ENCODE measurements at regions not wholly inside any gene's neighbourhood (a gene's known extent, or its start where the extent isn't known, plus 50 kb on each side); places are given as distances from the start of the nearest gene placed in this dataset.

DNA sequence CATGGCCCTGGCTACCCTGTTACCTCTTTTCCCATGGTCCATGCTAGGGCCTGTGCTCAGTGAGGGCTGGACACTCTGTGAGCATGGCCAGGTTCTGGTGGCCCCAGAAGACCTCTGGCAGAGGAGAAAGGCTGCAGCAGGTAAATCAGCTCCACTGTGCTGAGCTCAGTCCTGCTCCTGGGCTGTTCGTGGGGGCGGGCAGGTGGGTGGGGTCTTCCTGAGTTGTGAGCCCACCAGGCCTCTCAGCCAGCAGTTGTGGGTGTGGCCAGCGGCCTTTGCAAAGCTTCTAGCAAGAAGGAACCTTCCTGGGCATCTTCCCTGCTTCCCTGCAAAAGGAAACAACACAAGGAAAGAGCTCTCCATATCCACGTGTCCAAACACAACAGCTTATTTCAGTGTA is 85.3 kb upstream of the STX18 start:
- H3K27me3 ChIP-seq (ENCODE audit: control insufficient read depth, insufficient read depth, low read length): no peaks in the 10 kb centered on the region
- no peak for DNase-seq
- H3K27ac ChIP-seq (ENCODE audit: low read length): no peak overlapping the region
- 48% methylated on average over 2 of the region's 4 CpGs for WGBS (ENCODE audit: insufficient coverage)
- H3K4me3 ChIP-seq (ENCODE audit: low read length): no peak overlapping the region
- no peaks in the 10 kb centered on the region for H3K36me3 ChIP-seq (ENCODE audit: control insufficient read depth, insufficient read depth, low read length)
- H3K9me3 ChIP-seq (replicated peaks; ENCODE audit: control insufficient read depth, low read depth, low read length): no peaks in the 10 kb centered on the region
- H3K4me1 ChIP-seq (ENCODE audit: control insufficient read depth, insufficient read depth, low read length): no peaks in the 10 kb centered on the region

DNA sequence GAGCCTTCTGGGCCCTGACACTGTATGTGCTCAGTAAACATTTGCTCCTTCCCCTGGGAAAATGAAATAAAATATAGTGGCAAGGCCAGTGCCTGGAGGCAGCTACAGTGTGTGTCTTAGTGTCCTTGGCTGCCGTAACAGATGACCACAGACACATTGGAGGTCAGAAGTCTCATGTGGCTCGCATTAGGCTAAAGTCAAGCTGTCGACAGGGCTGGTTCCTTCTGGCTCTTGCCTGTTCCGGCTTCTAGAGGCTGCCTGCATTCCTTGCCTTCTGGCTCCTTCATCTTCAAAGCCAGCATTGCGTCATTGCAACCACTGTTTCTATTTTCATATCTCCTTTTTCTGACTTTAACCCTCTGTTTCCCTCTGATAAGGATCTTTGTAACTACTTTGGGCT is 83.6 kb upstream of the STX18 start:
- no peaks in the 10 kb centered on the region for H3K36me3 ChIP-seq (ENCODE audit: control insufficient read depth, insufficient read depth, low read length)
- no peak overlapping the region for H3K4me3 ChIP-seq (ENCODE audit: low read length)
- no peaks in the 10 kb centered on the region for H3K9me3 ChIP-seq (replicated peaks; ENCODE audit: control insufficient read depth, low read depth, low read length)
- no peak for DNase-seq
- no peak overlapping the region for H3K27ac ChIP-seq (ENCODE audit: low read length)
- H3K27me3 ChIP-seq (ENCODE audit: control insufficient read depth, insufficient read depth, low read length): no peaks in the 10 kb centered on the region
- no peaks in the 10 kb centered on the region for H3K4me1 ChIP-seq (ENCODE audit: control insufficient read depth, insufficient read depth, low read length)
- WGBS (ENCODE audit: insufficient coverage): 16% methylated on average over 5 of the region's 5 CpGs

DNA sequence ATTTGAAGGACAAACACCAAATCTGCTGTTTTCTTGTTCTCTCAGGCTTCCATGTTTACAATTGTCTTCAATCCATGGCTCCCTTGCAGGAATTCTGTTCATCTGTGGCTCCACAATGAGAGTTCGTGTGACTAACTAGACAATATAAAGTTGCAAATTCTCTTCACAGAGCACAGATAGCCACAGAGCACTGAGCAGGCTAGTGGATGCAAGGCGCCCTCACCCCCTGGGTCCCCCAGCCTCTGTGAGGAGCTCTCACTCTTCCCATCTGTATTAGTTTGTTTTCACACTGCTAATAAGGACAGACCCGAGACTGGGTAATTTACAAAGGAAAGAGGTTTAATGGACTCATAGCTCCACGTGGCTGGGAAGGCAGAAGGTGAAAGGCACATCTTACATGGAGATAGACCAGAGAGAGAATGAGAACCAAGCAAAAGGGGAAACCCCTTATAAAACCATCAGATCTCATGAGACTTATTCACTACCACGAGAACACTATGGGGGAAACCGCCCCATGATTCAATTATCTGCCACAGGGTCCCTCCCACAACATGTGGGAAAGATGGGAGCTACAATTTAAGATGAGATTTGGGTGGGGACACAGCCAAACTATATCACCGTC is 82.5 kb upstream of the STX18 start:
- no peaks in the 10 kb centered on the region for H3K36me3 ChIP-seq (ENCODE audit: control insufficient read depth, insufficient read depth, low read length)
- H3K4me3 ChIP-seq (ENCODE audit: low read length): no peak overlapping the region
- no peaks in the 10 kb centered on the region for H3K9me3 ChIP-seq (replicated peaks; ENCODE audit: control insufficient read depth, low read depth, low read length)
- H3K4me1 ChIP-seq (ENCODE audit: control insufficient read depth, insufficient read depth, low read length): no peaks in the 10 kb centered on the region
- no peaks in the 10 kb centered on the region for H3K27me3 ChIP-seq (ENCODE audit: control insufficient read depth, insufficient read depth, low read length)
- 58% methylated on average over 2 of the region's 7 CpGs for WGBS (ENCODE audit: insufficient coverage)
- DNase-seq: no peak
- H3K27ac ChIP-seq (ENCODE audit: low read length): no peak overlapping the region

DNA sequence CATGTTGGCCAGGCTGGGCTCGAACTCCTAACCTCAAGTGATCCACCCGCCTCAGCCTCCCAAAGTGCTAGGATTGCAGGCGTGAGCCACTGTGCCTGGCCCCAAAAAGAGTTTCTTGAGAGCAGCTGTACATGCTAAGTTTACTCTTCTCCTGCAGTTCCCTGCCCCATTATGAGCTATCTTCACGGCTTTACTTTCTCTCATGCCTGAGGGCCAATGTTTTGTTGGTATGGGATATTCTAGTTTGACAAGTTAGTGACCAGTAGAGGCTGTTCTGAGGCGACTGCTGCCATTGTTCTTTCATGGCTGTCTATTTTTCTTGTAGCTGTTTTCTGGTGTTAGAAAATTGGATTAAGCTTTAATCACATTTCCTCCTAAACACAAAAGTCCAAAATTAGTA is 78.0 kb upstream of the STX18 start:
- 100% methylated on average over 1 of the region's 5 CpGs for WGBS (ENCODE audit: insufficient coverage)
- H3K27ac ChIP-seq (ENCODE audit: low read length): no peak overlapping the region
- no peaks in the 10 kb centered on the region for H3K27me3 ChIP-seq (ENCODE audit: control insufficient read depth, insufficient read depth, low read length)
- peaks cover 3% of the 10 kb centered on the region for H3K9me3 ChIP-seq (replicated peaks; ENCODE audit: control insufficient read depth, low read depth, low read length)
- no peak for DNase-seq
- H3K36me3 ChIP-seq (ENCODE audit: control insufficient read depth, insufficient read depth, low read length): no peaks in the 10 kb centered on the region
- H3K4me3 ChIP-seq (ENCODE audit: low read length): no peak overlapping the region
- peaks cover 9% of the 10 kb centered on the region for H3K4me1 ChIP-seq (ENCODE audit: control insufficient read depth, insufficient read depth, low read length)

DNA sequence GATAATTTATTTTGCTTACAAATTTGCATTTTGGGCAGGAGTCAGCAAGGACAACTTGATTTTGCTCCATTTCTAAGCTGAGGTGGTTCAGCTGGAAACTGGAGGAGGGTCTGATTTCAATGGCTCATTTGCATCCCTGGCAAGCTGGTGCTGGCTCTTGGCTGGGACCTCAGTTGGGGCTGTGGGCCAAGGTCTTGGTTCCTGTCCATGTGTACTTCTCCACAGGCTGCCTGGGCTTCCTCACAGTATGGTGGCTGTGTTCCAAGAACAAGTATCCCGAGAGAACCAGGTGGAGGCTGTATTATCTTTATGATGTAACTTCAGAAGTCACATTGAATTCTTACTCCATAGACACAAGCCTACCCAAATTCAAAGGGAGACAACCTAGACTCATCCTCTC is 77.0 kb upstream of the STX18 start:
- peaks cover 11% of the 10 kb centered on the region for H3K4me1 ChIP-seq (ENCODE audit: control insufficient read depth, insufficient read depth, low read length)
- no peak overlapping the region for H3K27ac ChIP-seq (ENCODE audit: low read length)
- H3K36me3 ChIP-seq (ENCODE audit: control insufficient read depth, insufficient read depth, low read length): no peaks in the 10 kb centered on the region
- H3K27me3 ChIP-seq (ENCODE audit: control insufficient read depth, insufficient read depth, low read length): no peaks in the 10 kb centered on the region
- H3K9me3 ChIP-seq (replicated peaks; ENCODE audit: control insufficient read depth, low read depth, low read length): peaks cover 3% of the 10 kb centered on the region
- DNase-seq: peak; percentile 22
- H3K4me3 ChIP-seq (ENCODE audit: low read length): no peak overlapping the region
- no CpG with 5 or more reads among the region's 1 CpG for WGBS (ENCODE audit: insufficient coverage)

DNA sequence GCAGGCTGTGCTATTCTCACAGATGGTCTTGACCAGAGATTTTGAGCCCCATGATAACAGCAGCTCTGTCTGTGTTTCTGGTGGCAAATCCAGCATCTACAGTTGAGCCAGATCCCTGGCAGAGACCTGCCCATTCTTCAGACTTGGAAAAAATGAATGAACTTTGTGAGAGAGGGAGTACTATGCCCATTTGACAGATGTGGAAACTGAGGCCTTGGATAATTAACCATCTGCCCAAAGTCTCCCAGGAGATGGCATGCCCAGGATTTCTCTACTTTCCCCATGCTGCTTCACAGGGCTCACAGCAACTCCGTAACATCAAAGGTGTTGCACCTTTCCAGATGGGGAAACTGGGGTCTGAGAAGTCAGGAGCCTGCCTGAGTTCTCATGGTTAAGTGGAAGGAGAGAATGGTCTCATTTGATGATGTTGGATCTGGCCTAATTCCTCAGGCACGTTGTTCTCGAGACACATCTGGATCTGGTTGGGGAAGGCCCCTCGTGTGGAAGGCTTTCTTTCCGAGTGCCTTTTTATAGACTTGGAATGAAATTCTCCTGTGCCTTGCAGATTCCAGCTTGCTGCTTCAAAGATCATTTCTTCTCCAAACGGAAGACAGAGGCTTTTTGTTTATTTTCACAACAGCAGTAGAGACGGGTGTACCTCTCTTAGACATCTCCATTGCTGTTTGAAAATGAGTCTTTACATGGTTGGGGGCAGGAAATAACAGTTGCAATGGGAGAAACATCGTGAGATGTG is 73.3 kb upstream of the STX18 start:
- peak; percentile 96 for DNase-seq
- Histone ChIP-seq H3K4me1 (ENCODE audit: control insufficient read depth, insufficient read depth, low read length) (peaks cover 14% of the 10 kb centered on the region), H3K4me3 (ENCODE audit: low read length) (no peak overlapping the region), H3K9me3 (replicated peaks; ENCODE audit: control insufficient read depth, low read depth, low read length) (peaks cover 3% of the 10 kb centered on the region), H3K36me3 (ENCODE audit: control insufficient read depth, insufficient read depth, low read length) (no peaks in the 10 kb centered on the region), H3K27ac (ENCODE audit: low read length) (peak overlapping the region; percentile 55), H3K27me3 (ENCODE audit: control insufficient read depth, insufficient read depth, low read length) (no peaks in the 10 kb centered on the region)
- 0% methylated on average over 2 of the region's 8 CpGs for WGBS (ENCODE audit: insufficient coverage)

DNA sequence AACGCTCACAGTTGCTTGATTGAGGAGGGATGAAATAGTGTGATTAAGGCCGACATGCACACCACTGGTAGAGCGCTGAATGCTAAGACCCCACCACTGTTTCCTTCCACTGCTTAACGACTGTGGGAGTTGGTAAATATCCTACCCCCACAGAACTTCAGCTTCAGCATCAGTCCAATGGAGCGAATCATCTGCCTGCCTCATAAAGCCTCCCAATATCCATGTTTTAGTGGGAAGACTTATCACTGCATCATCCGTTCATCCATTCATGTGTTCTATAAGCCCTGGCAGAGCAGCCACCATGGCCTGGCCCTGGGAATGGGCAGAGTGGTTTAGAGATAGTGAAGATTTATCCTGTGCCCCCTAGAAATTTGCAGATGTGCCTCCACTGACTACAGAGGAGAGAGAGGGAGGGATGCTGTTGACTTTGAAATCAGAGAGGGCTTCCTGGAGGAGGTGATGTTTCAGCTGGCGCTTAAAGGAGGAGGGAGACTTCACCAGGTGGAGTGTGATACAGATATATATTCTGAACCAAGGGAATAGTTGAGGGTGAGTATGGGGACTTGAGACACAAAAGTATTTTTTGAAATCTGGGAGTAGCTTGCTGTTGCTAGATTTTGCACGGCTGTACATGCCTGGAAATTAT is 71.9 kb upstream of the STX18 start:
- H3K27me3 ChIP-seq (ENCODE audit: control insufficient read depth, insufficient read depth, low read length): no peaks in the 10 kb centered on the region
- peaks cover 2% of the 10 kb centered on the region for H3K9me3 ChIP-seq (replicated peaks; ENCODE audit: control insufficient read depth, low read depth, low read length)
- DNase-seq: no peak
- peaks cover 14% of the 10 kb centered on the region for H3K4me1 ChIP-seq (ENCODE audit: control insufficient read depth, insufficient read depth, low read length)
- H3K4me3 ChIP-seq (ENCODE audit: low read length): no peak overlapping the region
- WGBS (ENCODE audit: insufficient coverage): 71% methylated on average over 2 of the region's 8 CpGs
- no peaks in the 10 kb centered on the region for H3K36me3 ChIP-seq (ENCODE audit: control insufficient read depth, insufficient read depth, low read length)
- no peak overlapping the region for H3K27ac ChIP-seq (ENCODE audit: low read length)

DNA sequence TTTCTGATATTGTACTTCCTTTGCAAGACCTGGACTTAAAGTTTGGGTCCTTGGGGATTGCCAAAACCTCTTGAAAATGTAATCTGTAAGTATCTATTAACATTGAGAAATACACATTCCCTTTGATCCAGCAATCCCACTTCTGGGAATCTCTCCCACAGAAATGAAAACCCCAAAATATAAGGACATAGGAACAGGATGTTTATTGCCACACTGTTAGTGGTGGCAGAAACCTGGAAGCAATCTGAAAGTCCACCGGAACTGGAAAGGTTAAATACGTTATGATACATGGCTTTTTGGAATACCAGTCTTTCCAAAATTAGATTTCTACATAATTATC is 71.2 kb upstream of the STX18 start:
- H3K27ac ChIP-seq (ENCODE audit: low read length): no peak overlapping the region
- no CpG with 5 or more reads among the region's 2 CpGs for WGBS (ENCODE audit: insufficient coverage)
- no peak overlapping the region for H3K4me3 ChIP-seq (ENCODE audit: low read length)
- H3K9me3 ChIP-seq (replicated peaks; ENCODE audit: control insufficient read depth, low read depth, low read length): no peaks in the 10 kb centered on the region
- no peaks in the 10 kb centered on the region for H3K36me3 ChIP-seq (ENCODE audit: control insufficient read depth, insufficient read depth, low read length)
- no peaks in the 10 kb centered on the region for H3K27me3 ChIP-seq (ENCODE audit: control insufficient read depth, insufficient read depth, low read length)
- DNase-seq: no peak
- H3K4me1 ChIP-seq (ENCODE audit: control insufficient read depth, insufficient read depth, low read length): peaks cover 14% of the 10 kb centered on the region

DNA sequence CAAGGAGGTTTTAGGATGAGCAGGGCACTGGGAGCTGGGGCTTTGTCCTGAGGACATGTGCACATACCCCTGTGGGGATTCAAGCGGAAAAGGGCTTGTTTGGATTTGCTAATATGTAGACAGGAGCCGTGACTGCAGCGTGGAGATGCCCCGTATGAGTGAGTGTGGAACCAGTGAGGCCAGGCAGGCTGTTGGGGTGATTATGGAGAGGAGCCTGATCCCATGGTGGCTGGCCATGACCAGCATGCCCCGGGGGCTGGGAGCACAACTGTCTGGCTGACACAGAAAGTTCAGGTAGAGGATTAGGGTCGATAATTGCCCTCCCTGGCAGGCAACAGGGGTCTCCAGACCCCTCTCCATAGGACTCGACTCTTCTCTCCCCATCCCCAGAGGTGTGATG is 68.8 kb upstream of the STX18 start:
- DNase-seq: no peak
- H3K9me3 ChIP-seq (replicated peaks; ENCODE audit: control insufficient read depth, low read depth, low read length): no peaks in the 10 kb centered on the region
- no peaks in the 10 kb centered on the region for H3K27me3 ChIP-seq (ENCODE audit: control insufficient read depth, insufficient read depth, low read length)
- no peaks in the 10 kb centered on the region for H3K36me3 ChIP-seq (ENCODE audit: control insufficient read depth, insufficient read depth, low read length)
- WGBS (ENCODE audit: insufficient coverage): 68% methylated on average over 4 of the region's 7 CpGs
- H3K27ac ChIP-seq (ENCODE audit: low read length): no peak overlapping the region
- no peak overlapping the region for H3K4me3 ChIP-seq (ENCODE audit: low read length)
- peaks cover 11% of the 10 kb centered on the region for H3K4me1 ChIP-seq (ENCODE audit: control insufficient read depth, insufficient read depth, low read length)

DNA sequence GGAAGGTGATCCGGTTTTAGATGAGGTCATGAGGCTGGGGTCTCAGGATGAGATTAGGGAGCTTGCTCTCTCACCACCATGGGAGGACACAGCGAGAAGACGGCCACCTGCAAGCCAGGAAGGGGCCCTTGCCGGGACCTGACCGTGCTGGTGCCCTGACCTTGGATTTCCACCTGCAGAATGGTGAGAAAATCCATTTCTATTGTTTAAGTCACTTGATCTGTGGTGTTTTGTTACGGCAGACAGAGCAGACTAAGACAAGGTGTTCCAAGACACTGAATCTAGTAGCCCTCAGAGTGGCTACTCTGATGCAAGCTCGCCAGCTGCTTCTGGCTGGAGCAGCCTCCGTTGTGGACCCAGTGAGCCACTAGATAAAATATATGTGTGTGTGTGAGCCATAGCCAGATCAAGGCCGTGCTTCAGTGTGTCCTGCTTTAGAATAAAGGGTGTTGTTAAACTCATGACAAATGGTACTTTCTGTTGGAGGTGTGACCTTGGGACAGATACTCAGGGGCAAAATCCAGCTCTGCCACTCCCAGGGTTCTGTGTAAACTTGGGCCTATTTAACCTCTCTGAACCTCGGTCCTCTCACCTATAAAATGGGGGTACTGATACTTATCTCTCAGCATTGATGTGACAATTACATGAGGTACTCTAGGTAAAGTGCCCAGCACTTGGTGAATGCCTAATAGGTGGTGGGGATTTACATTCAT is 67.9 kb upstream of the STX18 start:
- peaks cover 4% of the 10 kb centered on the region for H3K4me1 ChIP-seq (ENCODE audit: control insufficient read depth, insufficient read depth, low read length)
- no peak overlapping the region for H3K27ac ChIP-seq (ENCODE audit: low read length)
- H3K27me3 ChIP-seq (ENCODE audit: control insufficient read depth, insufficient read depth, low read length): no peaks in the 10 kb centered on the region
- no peak overlapping the region for H3K4me3 ChIP-seq (ENCODE audit: low read length)
- WGBS (ENCODE audit: insufficient coverage): 60% methylated on average over 7 of the region's 10 CpGs
- DNase-seq: no peak
- H3K9me3 ChIP-seq (replicated peaks; ENCODE audit: control insufficient read depth, low read depth, low read length): no peaks in the 10 kb centered on the region
- H3K36me3 ChIP-seq (ENCODE audit: control insufficient read depth, insufficient read depth, low read length): no peaks in the 10 kb centered on the region
